ENCODE measurements at regions not wholly inside any gene's neighbourhood (a gene's known extent, or its start where the extent isn't known, plus 50 kb on each side); places are given as distances from the start of the nearest gene placed in this dataset.

GRCh38 chr7:28246921-28247461 lies 66.4 kb upstream of the JAZF1 start:
- TF ChIP-seq EZH2phosphoT487 (IDR thresholded peaks at IDR 0.05; ENCODE audit: borderline replicate concordance, low read depth, low read length) (no peak), CTCF (conservative IDR thresholded peaks at IDR 0.05; ENCODE audit: low read length) (no peak)

Data from OCI-LY7 (cell line).